Activated CD8-positive, alpha-beta memory T cell treated with anti-CD3 and anti-CD28 coated beads for 36 hours (primary cell): ENCODE measurements at regions not wholly inside any gene's neighbourhood (a gene's known extent, or its start where the extent isn't known, plus 50 kb on each side); places are given as distances from the start of the nearest gene placed in this dataset.
"Not testable (repeated sequence)": the region's sequence is repeated elsewhere in the genome, so short reads cannot be mapped to it uniquely, and the experiment has no call there.

Experiments used
- CTCF ChIA-PET: fragments of 350-600 bp; sonication (Branson Sonifier 250); formaldehyde crosslinking; loops from one replicate; lab custom pipeline; 2021; ENCODE audit warnings: antibody characterized with exemption; lab: Charles Lee
- POLR2A ChIA-PET: fragments of 350-600 bp; sonication (Branson Sonifier 250); formaldehyde crosslinking; loops from one replicate; lab custom pipeline; 2021; ENCODE audit warnings: antibody characterized with exemption; lab: Charles Lee

DNA sequence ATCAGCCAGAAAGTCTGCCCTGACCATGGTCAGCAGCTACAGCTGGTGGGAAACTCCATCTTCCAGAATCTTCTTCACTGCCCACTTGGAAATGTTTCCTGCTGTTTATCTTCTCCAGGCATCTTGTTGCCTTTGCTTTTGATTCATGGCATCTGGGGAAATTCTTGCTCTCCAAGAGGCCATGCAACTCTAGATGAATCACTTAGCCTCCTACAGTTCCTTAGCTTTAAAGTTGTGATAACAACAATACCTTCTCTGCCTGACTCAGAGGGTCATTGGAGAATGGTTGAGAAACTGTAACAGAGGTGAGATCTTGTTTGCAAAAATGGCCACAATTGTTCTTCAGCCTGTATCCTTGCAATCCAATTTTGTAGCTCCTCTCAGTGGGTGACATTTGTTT, 121.0 kb upstream of the VRK1 start:
- POLR2A ChIA-PET: no interaction called here
- CTCF ChIA-PET: no interaction called here

DNA sequence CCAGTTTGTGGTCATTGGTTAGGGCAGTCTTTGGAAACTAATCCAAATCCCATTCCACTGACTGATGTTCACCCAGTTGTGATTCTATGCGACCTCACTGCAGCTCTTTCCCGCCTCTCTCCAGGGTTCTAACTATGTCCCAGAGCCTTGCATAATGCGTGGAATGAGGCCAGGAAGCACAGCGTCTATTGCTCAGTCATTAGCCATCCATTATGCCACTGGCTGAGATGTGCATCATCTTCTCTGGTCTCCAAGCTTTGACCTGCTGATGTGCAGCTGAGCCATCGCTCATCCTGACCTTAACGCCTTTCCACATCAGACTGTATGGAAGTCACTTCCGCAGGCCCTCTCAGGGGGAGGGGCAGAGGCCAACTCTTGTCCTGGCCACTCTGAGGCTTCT, 115.4 kb upstream of the VRK1 start:
- ChIA-PET CTCF (no interaction called here), POLR2A (no interaction called here)

GRCh38 chr14:96682401-96682800, 114.8 kb upstream of the VRK1 start:
- POLR2A ChIA-PET: no interaction called here
- CTCF ChIA-PET: no interaction called here

GRCh38 chr14:96683562-96684289, 113.5 kb upstream of the VRK1 start:
- ChIA-PET POLR2A (no interaction called here), CTCF (no interaction called here)

GRCh38 chr14:96686126-96686525, 111.1 kb upstream of the VRK1 start:
- CTCF ChIA-PET: no interaction called here

GRCh38 chr14:96688629-96689028, 108.6 kb upstream of the VRK1 start:
- ChIA-PET CTCF (no interaction called here), POLR2A (no interaction called here)

More at GRCh38 chr14:96686126-96686525, 111.1 kb upstream of the VRK1 start:
- POLR2A ChIA-PET: no interaction called here

DNA sequence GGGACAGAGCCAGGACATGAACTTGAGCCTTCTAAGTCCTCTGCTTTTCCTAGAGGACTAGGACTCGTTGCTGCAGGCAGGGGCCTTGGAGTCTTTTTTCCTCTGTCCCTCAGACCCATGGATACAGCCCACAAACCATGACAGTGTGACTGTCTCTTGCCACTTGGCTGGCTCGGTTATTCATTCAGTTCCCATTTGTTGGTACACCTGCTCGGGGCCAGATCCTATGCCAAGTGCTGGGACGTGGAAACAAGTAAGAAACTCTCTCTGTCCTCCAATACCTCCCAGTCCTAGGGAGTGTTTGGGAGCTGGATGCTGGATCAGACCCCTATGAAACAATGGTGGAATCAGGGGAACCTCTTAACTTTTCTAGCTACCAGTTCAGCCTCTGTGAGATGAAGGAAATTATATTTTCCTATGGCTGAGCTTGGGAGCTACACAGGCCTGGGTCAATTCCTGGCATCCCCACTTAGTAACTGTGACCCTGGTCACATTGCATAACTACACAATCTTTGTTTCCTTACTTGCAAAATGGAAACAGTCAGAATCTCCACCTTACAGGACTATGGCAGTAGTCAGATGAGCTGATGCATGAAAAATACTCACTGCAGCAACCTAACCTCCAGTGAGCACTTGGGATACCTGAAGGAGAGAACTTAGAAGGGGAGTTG, 106.3 kb upstream of the VRK1 start:
- ChIA-PET POLR2A (no interaction called here), CTCF (no interaction called here)

DNA sequence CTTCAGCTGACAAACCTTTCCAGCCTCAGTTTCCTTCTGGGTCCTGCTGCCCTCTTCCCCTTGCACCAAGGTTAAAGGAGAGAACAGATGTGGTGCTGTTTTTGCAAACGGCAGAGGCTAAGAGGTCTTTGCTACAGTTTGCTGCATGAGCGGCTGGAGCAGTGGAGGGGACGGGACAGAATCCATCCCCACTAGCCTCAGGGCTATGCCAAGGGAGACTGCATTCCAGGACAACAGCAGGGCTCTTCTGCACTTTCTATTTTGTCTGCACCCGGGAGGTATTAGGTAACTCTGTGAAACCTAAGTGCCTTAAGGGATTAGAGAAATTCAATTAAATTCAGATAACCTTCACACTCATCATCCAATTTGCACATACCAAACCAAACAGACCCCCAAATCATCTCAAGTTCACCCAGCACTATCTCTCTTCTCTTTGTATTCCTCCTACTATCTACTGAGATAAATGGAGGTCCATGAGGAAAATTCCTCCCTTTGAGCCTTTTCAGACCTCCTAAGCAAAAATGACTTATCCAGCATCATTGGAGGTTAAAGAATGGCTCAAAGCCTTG, 103.8 kb upstream of the VRK1 start:
- CTCF ChIA-PET: no interaction called here
- POLR2A ChIA-PET: no interaction called here

- ChIA-PET CTCF (no interaction called here), POLR2A (no interaction called here)
Observed at GRCh38 chr14:96693987-96694386, 103.2 kb upstream of the VRK1 start.

DNA sequence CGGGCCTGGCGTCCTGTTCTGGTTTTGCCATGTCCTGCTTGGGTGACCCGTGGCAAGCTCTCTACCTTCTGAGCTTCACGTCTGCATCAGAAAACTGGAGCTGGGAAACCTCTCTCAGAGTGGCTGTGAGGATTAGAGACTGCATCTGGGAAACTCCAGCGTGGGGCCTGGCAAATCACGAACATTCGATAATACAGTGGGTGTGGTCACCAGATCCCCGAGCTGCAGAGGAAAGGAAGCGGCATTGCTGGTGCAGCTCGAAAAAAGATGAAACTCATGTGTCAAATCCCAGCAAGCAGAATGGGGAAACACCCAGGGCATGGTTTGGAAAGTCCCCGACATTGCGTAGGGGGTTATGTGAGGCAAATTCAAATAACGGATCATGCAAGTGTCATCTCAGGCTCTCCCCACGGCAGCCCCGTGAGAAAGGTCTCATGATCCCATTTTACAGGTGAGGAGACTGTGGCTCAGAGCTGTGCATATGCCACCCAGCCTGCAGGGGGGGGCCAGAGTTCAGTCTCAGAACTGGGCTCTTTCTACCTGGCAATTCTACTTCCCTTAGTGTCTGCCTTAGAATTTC, 98.1 kb upstream of the VRK1 start:
- CTCF ChIA-PET: no interaction called here

DNA sequence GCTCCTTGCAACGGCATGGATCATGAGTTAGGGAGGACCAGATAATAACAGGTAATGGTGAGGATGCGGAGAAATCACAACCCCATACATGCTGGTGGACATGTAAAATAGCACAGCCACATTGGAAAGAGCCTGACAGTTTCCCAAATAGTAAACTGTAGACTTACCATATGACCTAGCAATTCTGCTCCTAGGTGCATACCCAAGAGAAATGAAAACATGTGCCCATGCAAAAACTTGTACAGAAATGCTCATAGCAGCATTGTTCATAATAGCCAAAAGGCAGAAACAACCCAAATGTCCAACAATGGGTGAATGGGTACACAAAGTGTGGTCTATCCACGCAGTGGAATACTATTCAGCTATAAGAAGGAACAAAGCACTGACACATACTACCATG, 97.5 kb upstream of the VRK1 start:
- ChIA-PET POLR2A (no interaction called here), CTCF (no interaction called here)

More for the DNA sequence above, 98.1 kb upstream of the VRK1 start:
- POLR2A ChIA-PET: no interaction called here

DNA sequence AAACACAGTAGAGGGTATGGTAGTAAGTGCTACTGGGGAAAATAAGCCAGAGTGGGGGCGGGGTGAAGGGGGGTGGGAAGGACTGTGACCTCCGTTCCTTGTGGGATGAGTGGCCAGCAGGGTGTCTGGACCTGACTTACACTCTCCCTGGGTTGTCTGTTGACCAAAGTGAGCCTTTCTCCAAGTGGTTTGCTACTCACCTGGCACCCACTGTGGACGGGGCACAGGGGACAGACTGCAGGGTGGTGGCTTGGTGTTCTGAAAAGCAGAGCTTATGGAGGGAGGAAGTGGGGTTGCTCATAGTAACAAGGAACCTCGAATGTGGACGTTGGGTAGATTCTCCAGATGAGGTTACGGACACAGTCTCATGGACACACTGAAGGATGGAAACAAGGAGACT, 94.4 kb upstream of the VRK1 start:
- ChIA-PET CTCF (no interaction called here), POLR2A (no interaction called here)

DNA sequence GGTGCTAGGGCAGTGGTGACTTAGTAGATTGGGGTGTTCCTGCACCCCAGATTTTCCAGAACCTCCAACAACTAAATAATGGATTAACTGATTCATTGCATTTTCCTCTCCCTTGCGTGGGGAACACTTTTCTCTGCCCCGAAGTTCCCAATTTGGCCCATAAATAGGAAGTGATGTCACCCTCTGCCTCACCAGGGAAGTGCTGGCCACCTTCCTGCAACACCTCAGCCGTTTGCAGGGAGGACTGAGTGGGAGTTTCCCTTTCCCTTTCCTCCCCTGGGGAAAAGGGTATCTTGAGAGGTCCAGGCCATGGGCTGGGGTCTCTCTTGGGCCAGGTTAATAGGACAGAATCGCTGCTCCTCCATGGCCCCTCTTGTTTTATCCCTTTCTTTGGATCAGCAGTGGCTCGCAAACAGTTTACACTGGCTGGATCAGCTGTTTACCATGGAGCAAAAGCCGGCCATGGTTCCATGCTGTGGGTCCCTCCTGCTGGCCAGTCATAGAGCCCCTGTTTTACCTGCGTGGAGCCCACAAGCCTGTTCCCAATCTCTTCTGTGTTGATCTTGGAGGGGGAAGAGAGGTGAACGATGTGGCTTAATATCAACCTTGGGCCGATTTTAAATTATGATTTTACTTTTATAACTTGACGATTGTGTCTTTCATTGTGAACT, 91.6 kb upstream of the VRK1 start:
- CTCF ChIA-PET: no interaction called here
- POLR2A ChIA-PET: no interaction called here

DNA sequence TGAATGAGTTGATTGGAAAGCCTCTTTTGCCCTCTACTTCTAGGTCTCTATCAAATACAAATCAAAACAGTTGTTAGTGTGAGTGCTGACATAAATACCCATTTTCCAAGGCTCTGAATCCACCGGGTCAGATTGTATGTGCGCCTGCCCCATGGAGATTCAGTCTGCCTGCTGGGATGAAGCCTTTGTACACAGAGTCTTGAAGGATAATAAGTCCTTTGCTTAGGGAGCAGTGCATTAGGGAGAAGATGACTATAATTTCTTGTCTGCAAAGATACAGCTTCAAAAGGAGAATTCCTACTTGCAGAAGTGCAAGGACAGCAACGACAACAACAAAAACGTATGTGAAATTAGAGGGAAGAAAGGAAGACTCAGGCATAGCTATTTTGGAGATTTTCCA, 90.3 kb upstream of the VRK1 start:
- ChIA-PET POLR2A (no interaction called here), CTCF (no interaction called here)

- ChIA-PET POLR2A (no interaction called here), CTCF (no interaction called here)
Observed at GRCh38 chr14:96710060-96710666, 87.0 kb upstream of the VRK1 start.

DNA sequence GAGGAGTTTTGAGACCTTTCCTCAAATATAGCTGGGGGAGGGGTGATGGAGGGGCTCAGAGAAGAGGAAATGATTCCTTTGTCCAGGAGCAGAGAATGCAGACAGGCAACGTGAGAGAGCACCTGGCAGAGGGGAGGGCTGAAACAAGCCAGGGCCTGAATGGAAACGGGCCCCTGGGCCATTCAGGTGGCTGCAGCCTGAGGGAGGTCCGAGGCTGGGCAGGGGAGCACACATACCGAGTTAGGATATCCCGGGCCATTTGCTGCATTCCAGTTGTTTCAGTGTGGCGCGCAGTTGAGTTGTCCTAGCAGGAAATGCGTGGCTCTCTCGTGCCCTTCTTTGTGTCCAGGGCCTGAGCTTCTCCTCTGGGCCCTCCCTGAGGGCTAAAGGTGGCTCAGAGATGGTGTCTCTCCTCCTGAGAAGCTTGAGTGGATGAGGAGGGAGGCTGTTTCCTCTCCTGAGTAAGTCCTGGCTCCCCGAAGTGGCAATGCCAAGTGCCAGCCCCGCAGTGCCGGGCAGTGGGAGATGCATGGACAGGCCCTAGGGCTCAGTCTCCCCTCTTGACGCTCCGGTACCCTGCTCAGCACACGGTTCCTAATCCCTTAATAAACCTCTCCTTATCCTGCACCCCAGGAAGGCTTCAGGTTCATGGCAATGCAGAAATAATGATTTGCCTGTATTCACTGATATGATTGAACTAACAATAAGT, 85.5 kb upstream of the VRK1 start:
- CTCF ChIA-PET: no interaction called here
- POLR2A ChIA-PET: no interaction called here

- CTCF ChIA-PET: interaction anchor here (0.5 kb wide), 1 partner anchor 116 kb away, joined by 3 read pairs; no protein-coding TSS in a partner anchor
- POLR2A ChIA-PET: no interaction called here
Observed at GRCh38 chr14:96713426-96713825, 83.8 kb upstream of the VRK1 start.

- POLR2A ChIA-PET, CTCF ChIA-PET: not testable (repeated sequence)
Observed at GRCh38 chr14:96714537-96714936, 82.6 kb upstream of the VRK1 start.

DNA sequence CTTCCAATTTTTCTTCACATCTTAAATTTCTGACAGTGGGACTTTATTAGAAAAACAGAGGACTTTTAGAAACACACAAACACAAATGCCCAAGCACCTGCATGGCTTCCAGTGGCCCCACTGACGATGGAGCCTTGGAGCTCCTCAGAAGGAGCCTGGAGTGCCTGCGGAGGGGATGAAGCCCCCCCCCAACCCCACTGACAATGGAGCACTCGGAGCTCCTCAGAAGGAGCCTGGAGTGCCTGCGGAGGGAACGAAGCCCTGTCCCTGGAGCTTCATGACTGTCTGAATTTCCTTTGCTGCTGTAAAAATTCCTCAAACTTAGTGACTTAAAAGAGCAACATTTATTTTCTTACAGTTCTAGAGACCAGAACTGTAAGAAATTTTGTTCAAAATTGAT, 80.1 kb upstream of the VRK1 start:
- ChIA-PET POLR2A (no interaction called here), CTCF (no interaction called here)
